ENCODE measurements at regions not wholly inside any gene's neighbourhood (a gene's known extent, or its start where the extent isn't known, plus 50 kb on each side); places are given as distances from the start of the nearest gene placed in this dataset.

DNA sequence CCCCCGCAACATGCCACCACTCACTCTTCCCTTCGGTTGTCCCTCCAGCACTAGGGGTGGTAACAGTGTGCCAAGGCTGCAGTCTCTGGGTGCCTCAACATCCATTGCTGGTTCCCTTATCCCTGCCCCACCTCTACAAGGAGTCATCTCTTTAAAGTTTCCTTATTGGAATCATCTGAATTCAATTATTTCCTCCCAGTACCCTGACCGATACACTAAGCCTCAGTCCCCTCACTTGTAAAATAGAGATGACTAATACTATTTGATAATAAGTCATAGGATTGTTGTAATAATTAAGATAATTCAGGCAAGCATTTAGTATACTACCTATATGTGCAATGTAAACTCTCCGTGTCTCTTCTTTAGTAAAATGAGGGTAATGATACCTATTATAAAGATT is 352.5 kb downstream of the ENC1 start:
- Histone ChIP-seq H3K27ac (no peak overlapping the region), H3K9me3 (ENCODE audit: low read depth) (no peaks in the 10 kb centered on the region), H3K4me3 (no peak overlapping the region), H2AFZ (replicated peaks) (no peak overlapping the region), H3K27me3 (no peaks in the 10 kb centered on the region), H3K79me2 (ENCODE audit: low read depth) (no peaks in the 10 kb centered on the region), H4K20me1 (ENCODE audit: low read depth) (no peaks in the 10 kb centered on the region), H3K36me3 (no peaks in the 10 kb centered on the region), H3K9ac (no peak overlapping the region), H3K4me2 (no peak overlapping the region), H3K4me1 (peaks cover 3% of the 10 kb centered on the region), H3F3A (ENCODE audit: low read depth) (no peaks in the 10 kb centered on the region)
- no peak for DNase-seq (ENCODE audit: low spot score)
- Mint-ChIP-seq H3K4me3 (no peak overlapping the region), H3K27me3 (ENCODE audit: insufficient read depth, low read depth) (peaks cover 4% of the 10 kb centered on the region), H3K9me3 (no peaks in the 10 kb centered on the region), H3K36me3 (no peaks in the 10 kb centered on the region), H3K27ac (no peak overlapping the region), H3K4me1 (peaks cover 5% of the 10 kb centered on the region)
- TF ChIP-seq EZH2phosphoT487 (IDR thresholded peaks at IDR 0.05) (no peak), EZH2 (IDR thresholded peaks at IDR 0.05) (no peak)
- TF ChIP-seq, protein P1, sequence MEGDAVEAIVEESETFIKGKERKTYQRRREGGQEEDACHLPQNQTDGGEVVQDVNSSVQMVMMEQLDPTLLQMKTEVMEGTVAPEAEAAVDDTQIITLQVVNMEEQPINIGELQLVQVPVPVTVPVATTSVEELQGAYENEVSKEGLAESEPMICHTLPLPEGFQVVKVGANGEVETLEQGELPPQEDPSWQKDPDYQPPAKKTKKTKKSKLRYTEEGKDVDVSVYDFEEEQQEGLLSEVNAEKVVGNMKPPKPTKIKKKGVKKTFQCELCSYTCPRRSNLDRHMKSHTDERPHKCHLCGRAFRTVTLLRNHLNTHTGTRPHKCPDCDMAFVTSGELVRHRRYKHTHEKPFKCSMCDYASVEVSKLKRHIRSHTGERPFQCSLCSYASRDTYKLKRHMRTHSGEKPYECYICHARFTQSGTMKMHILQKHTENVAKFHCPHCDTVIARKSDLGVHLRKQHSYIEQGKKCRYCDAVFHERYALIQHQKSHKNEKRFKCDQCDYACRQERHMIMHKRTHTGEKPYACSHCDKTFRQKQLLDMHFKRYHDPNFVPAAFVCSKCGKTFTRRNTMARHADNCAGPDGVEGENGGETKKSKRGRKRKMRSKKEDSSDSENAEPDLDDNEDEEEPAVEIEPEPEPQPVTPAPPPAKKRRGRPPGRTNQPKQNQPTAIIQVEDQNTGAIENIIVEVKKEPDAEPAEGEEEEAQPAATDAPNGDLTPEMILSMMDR (IDR thresholded peaks at IDR 0.05) = no peak

DNA sequence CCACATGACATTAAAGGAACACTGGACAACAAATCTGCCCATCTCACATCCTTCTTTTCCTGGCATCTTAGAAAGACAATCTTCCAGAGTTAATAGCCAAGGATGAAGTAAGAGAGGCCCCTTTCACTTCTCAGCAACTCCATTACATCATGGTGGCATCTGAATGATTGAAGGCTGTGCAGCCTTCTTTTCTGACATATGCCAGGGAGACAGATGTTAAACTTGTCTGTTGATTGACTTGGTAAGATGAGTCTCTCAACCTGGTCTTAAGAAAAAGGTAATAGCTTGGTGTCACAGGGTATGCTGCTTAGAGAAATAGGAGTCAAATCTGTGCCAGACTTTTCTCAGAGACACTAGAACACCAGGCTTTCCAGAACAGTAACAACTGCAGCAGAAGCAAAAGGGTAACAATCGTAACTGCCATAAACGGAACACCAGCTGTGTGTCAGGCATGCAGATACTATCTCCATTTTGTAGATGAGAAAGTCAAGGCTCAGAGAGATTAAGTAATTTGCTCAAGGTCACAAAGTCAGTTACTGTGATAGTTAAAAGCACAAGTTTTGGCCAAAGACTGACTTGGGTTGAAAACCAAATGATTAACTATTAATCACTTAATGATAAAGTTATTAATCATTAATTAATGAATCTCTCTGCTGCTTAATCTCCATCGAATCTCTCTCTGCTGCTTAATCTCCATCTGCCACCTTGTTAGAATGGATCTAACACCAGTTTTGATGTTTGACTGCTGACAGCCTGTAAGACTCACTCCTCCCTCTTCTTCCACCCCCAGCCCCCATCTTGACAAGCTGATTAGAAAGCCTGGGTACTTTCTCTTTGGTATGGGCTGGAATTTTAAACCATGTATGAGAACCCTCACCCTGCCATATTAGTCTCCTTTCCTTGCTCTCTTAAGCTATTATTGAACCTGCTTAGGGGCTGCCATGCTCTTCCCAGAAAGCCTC is 353.5 kb downstream of the ENC1 start:
- Histone ChIP-seq H3K4me1 (peaks cover 3% of the 10 kb centered on the region), H3K4me3 (no peak overlapping the region), H3K4me2 (no peak overlapping the region), H3K79me2 (ENCODE audit: low read depth) (no peaks in the 10 kb centered on the region), H3K9ac (no peak overlapping the region), H3K36me3 (no peaks in the 10 kb centered on the region), H3K27me3 (no peaks in the 10 kb centered on the region), H3K9me3 (ENCODE audit: low read depth) (no peaks in the 10 kb centered on the region), H2AFZ (replicated peaks) (no peak overlapping the region), H3F3A (ENCODE audit: low read depth) (no peaks in the 10 kb centered on the region), H3K27ac (no peak overlapping the region), H4K20me1 (ENCODE audit: low read depth) (no peaks in the 10 kb centered on the region)
- DNase-seq (ENCODE audit: low spot score) = no peak
- Mint-ChIP-seq H3K27ac (no peak overlapping the region), H3K4me1 (peaks cover 5% of the 10 kb centered on the region), H3K27me3 (ENCODE audit: insufficient read depth, low read depth) (peaks cover 4% of the 10 kb centered on the region), H3K36me3 (no peaks in the 10 kb centered on the region), H3K9me3 (no peaks in the 10 kb centered on the region), H3K4me3 (no peak overlapping the region)
- TF ChIP-seq, protein P1 (IDR thresholded peaks at IDR 0.05) = no peak
- no peak for TF ChIP-seq EZH2phosphoT487 (IDR thresholded peaks at IDR 0.05)
- TF ChIP-seq EZH2 (IDR thresholded peaks at IDR 0.05) = no peak

DNA sequence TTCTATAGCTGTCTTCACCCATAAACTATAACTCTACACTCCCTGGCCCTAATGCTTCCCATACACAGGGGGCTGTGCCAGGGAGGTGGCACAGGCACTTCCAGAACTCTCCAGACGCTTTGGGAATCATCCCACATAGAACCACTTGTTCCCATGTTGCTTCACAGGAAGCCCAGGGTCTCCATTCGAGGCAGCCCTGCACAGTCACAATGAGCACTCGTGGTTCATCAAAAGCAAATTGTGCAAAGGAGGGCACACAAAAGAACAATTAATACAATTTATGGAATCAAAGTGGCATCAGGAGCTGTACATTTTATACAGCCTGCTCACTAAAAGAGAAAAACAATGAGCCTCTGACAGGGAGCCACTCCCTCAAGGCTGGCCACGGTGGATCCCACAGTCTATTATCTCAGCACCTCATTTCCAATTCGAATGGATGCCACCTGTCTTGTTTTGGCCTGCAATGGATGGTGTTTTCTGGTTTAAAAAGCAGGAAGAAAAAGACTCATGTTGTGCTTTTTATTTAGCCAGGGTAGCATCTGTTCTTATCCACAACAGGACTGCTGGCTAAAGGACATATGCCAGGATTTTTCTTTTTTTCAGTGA is 354.8 kb downstream of the ENC1 start:
- Mint-ChIP-seq H3K27me3 (ENCODE audit: insufficient read depth, low read depth) (peaks cover 4% of the 10 kb centered on the region), H3K4me1 (peaks cover 5% of the 10 kb centered on the region), H3K4me3 (no peak overlapping the region)

More for the DNA sequence above, 354.8 kb downstream of the ENC1 start:
- Mint-ChIP-seq H3K36me3 (no peaks in the 10 kb centered on the region), H3K9me3 (no peaks in the 10 kb centered on the region), H3K27ac (peak overlapping the region; percentile 30)
- TF ChIP-seq, protein P1 (IDR thresholded peaks at IDR 0.05) = no peak
- TF ChIP-seq EZH2 (IDR thresholded peaks at IDR 0.05) = no peak
- no peak for TF ChIP-seq EZH2phosphoT487 (IDR thresholded peaks at IDR 0.05)
- Histone ChIP-seq H3K9me3 (ENCODE audit: low read depth) (no peaks in the 10 kb centered on the region), H3K36me3 (no peaks in the 10 kb centered on the region), H3K4me1 (peaks cover 3% of the 10 kb centered on the region), H3K27me3 (no peaks in the 10 kb centered on the region), H3F3A (ENCODE audit: low read depth) (no peaks in the 10 kb centered on the region), H3K27ac (no peak overlapping the region), H3K79me2 (ENCODE audit: low read depth) (no peaks in the 10 kb centered on the region), H4K20me1 (ENCODE audit: low read depth) (no peaks in the 10 kb centered on the region), H3K9ac (no peak overlapping the region), H3K4me3 (no peak overlapping the region), H3K4me2 (no peak overlapping the region), H2AFZ (replicated peaks) (no peak overlapping the region)
- DNase-seq (ENCODE audit: low spot score) = no peak
